K562 (cell line): ENCODE measurements at regions not wholly inside any gene's neighbourhood (a gene's known extent, or its start where the extent isn't known, plus 50 kb on each side); places are given as distances from the start of the nearest gene placed in this dataset.
A peak's percentile ranks its signal among the peaks of the same experiment; 100 is the strongest.

ENCODE experiments used
- ATAC-seq: fragments of 200-7000 bp; cut with Tn5 transposase; 3 replicates; pipeline ENCODE4 v1.9.1; 2020; ENCODE audit warnings: moderate library complexity
- BruUV-seq: library from RNA; stranded (reverse); fragments of 400-500 nt; replicated peaks from 2 replicates; lab custom pipeline; 2021; lab: Mats Ljungman, UMichigan
- CTCF ChIA-PET: fragments of 300-600 bp; formaldehyde crosslinking; extraction: SDS; loops from one replicate; lab custom pipeline; 2021; ENCODE audit warnings: low intra/inter-chr PET ratio; lab: Yijun Ruan, JAX
- POLR2A ChIA-PET: fragments of 300-600, 350-650 bp; sonication (Branson Sonifier 250); formaldehyde crosslinking; extraction: SDS; loops from one replicate; lab custom pipeline; 2021; ENCODE audit warnings: antibody characterized with exemption, inconsistent platforms; lab: Yijun Ruan, JAX
- DNase-seq, 4 experiments: peaks; one replicate each; pipeline versions ENCODE4 v3.0.0 to v3.0.0-alpha.2; 2011 to 2018; ENCODE audit warnings: low spot score in 3 of 4, mixed read lengths in 3 of 4; ENCODE audit errors: extremely low read depth in 1 of 4
- FAIRE-seq: peaks from 2 replicates; lab custom pipeline; 2011; peaks lifted over from hg19 to GRCh38; lab: Jason Lieb, UNC
- H2AFZ ChIP-seq: 2 replicates; pipeline ENCODE4 v1.6.0; 2011; ENCODE audit warnings: low read depth, low read length, control low read depth, inconsistent platforms
- H3K27ac ChIP-seq: fragments of 200-600 bp; 3 replicates; pipeline ENCODE4 v1.8.0; 2011; ENCODE audit warnings: low read depth, mild to moderate bottlenecking, control low read depth, inconsistent platforms, low read length, moderate library complexity, mixed read lengths; ENCODE audit errors: extremely low read depth
- H3K27me3 ChIP-seq, 2 experiments: fragments of 300-600 bp in 1 of 2; 2 replicates in 1 of 2; 3 replicates in 1 of 2; pipeline versions ENCODE4 v1.6.0 to v1.8.0; 2011; ENCODE audit warnings: inconsistent platforms in 2 of 2, low read length in 2 of 2, mild to moderate bottlenecking in 1 of 2, mixed read lengths in 1 of 2, moderate library complexity in 1 of 2; ENCODE audit not compliant: control insufficient read depth in 2 of 2, insufficient read depth in 2 of 2
- H3K36me3 ChIP-seq: fragments of 300-600 bp; 3 replicates; pipeline ENCODE4 v1.8.0; 2011; ENCODE audit warnings: mild to moderate bottlenecking, low read length, inconsistent platforms; ENCODE audit not compliant: control insufficient read depth, insufficient read depth
- H3K4me1 ChIP-seq, 2 experiments: fragments of 200-600 bp in 1 of 2; replicated peaks in 1 of 2; 2 replicates in 1 of 2; 3 replicates in 1 of 2; pipeline versions ENCODE4 v1.5.1 to v1.8.0; 2011; ENCODE audit warnings: inconsistent platforms in 2 of 2, low read length in 2 of 2, mild to moderate bottlenecking in 1 of 2, mixed read lengths in 1 of 2, moderate library complexity in 1 of 2; ENCODE audit not compliant: control insufficient read depth in 2 of 2, insufficient read depth in 2 of 2
- H3K4me2 ChIP-seq: 2 replicates; pipeline ENCODE4 v1.6.1; 2011; ENCODE audit warnings: low read length, control low read depth, inconsistent platforms, mixed read lengths; ENCODE audit not compliant: insufficient read depth
- H3K4me3 ChIP-seq: fragments of 200-600 bp; sonication (generic), shearing (Covaris generic); 2 replicates; pipeline ENCODE4 v1.5.1; 2016; ENCODE audit warnings: control low read depth, inconsistent platforms
- H3K79me2 ChIP-seq: fragments of 200-600 bp; 3 replicates; pipeline ENCODE4 v1.8.0; 2011; ENCODE audit warnings: low read length, inconsistent platforms; ENCODE audit not compliant: control insufficient read depth, insufficient read depth
- H3K9ac ChIP-seq, 2 experiments: 2 replicates each; pipeline versions ENCODE4 v1.6.0 to v1.6.1; 2011; ENCODE audit warnings: low read depth in 2 of 2, low read length in 2 of 2, control low read depth in 1 of 2, inconsistent platforms in 1 of 2, mild to moderate bottlenecking in 1 of 2, mixed read lengths in 1 of 2; ENCODE audit not compliant: insufficient read depth in 1 of 2
- H3K9me1 ChIP-seq: one replicate; pipeline ENCODE4 v1.6.0; 2011; ENCODE audit warnings: inconsistent platforms, mild to moderate bottlenecking, low read length, moderate library complexity; ENCODE audit not compliant: control insufficient read depth, insufficient read depth
- H3K9me3 ChIP-seq: replicated peaks from 2 replicates; pipeline ENCODE4 v1.5.1; 2011; ENCODE audit warnings: low read depth, low read length, inconsistent platforms; ENCODE audit not compliant: control insufficient read depth, insufficient read depth
- H4K20me1 ChIP-seq: replicated peaks from 2 replicates; pipeline ENCODE4 v1.6.1; 2011; ENCODE audit warnings: low read length, inconsistent platforms, mixed read lengths; ENCODE audit not compliant: control insufficient read depth, insufficient read depth
- ATF3 ChIP-seq, 2 experiments: fragments of 450-650 bp in 1 of 2; sonication (generic) in 1 of 2; formaldehyde crosslinking in 1 of 2; IDR thresholded peaks in 1 of 2; conservative IDR thresholded peaks in 1 of 2; 2 replicates each; pipeline versions ENCODE4 v1.6.1 to v1.8.1; 2016 to 2023; ENCODE audit warnings: mild to moderate bottlenecking in 2 of 2, moderate library complexity in 2 of 2, inconsistent platforms in 1 of 2, missing genetic modification reagents in 1 of 2
- DNMT1 ChIP-seq: fragments of 450-650 bp; IDR thresholded peaks from 2 replicates; pipeline ENCODE4 v1.6.1; 2016; ENCODE audit warnings: antibody characterized with exemption, mild to moderate bottlenecking
- GTF2B ChIP-seq: IDR thresholded peaks from 2 replicates; pipeline ENCODE4 v1.6.1; 2011; ENCODE audit not compliant: insufficient read length; ENCODE audit errors: extremely low read depth
- KLF16 ChIP-seq: IDR thresholded peaks from 2 replicates; pipeline ENCODE4 v1.6.1; 2016; ENCODE audit warnings: antibody characterized with exemption
- NCOR1 ChIP-seq: fragments of 450-650 bp; IDR thresholded peaks from 2 replicates; pipeline ENCODE4 v1.6.1; 2016; ENCODE audit warnings: mild to moderate bottlenecking, moderate library complexity
- PPARD ChIP-seq: fragments of 250-450 bp; sonication (Bioruptor Pico); IDR thresholded peaks from 2 replicates; pipeline ENCODE4 v1.8.0; 2022; ENCODE audit warnings: inconsistent platforms, mild to moderate bottlenecking, moderate library complexity
- YBX1 ChIP-seq: fragments of 450-650 bp; IDR thresholded peaks from 2 replicates; pipeline ENCODE4 v1.7.1; 2016; ENCODE audit warnings: mild to moderate bottlenecking
- ZNF655 ChIP-seq: fragments of 250-450 bp; sonication (Bioruptor Pico); IDR thresholded peaks from 2 replicates; pipeline ENCODE4 v1.5.0; 2021
- WGBS: fragments of 100-300 bp; shearing (Covaris generic); methylation state at CpG from one replicate; pipeline ENCODE4 v1.1.6; 2016; ENCODE audit warnings: low coverage, mixed read lengths; ENCODE audit not compliant: insufficient coverage; ENCODE audit errors: missing lambda C conversion rate; 5-methylcytosine and 5-hydroxymethylcytosine counted together
- in situ Hi-C: fragments of 300-500 bp; cut with MboI; formaldehyde crosslinking; loops from 4 replicates; pipeline ENCODE4 v1.15.0; 2018; ENCODE audit warnings: inconsistent platforms, mixed read lengths
- intact Hi-C: fragments of 100-400 bp; cut with micrococcal nuclease; formaldehyde crosslinking; loops from 2 replicates; pipeline ENCODE4 v1.14.2; 2022

- TF ChIP-seq ZNF655 (CRISPR knock-in tag): no peak
- TF ChIP-seq NCOR1: no peak
- TF ChIP-seq ATF3 (IDR thresholded peaks at IDR 0.05): peak; percentile 65
- TF ChIP-seq ATF3 (CRISPR knock-in tag; conservative IDR thresholded peaks at IDR 0.05): no peak
- TF ChIP-seq KLF16: no peak
- no peak for TF ChIP-seq PPARD (CRISPR knock-in tag)
- no peak for TF ChIP-seq GTF2B
These were observed 105.8 kb upstream of the EGFL6 start (continued) for GRCh38 chrX:13463608-13464007.

DNA sequence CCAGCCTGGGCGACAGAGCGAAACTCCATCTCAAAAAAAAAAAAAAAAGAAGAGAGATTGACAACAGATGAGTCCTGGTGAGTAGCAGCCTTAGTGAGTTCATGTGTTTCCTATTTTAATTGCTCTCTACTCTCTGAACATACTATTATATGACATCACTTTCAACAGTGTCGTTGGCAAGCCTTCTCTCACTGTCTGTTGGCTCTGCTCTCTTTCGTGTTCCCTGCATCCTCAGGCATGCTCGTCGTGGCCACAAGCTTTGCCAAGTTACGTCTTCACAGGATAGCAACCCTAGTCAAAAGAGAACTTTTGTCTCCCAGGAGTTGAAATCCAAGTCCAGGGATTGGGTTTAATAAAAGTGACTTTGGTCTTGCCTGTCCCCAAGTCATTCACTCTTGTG, 117.1 kb upstream of the EGFL6 start:
- no peaks in the 10 kb centered on the region for H3K4me1 ChIP-seq
- H2AFZ ChIP-seq: no peak overlapping the region
- H3K9me3 ChIP-seq: no peaks in the 10 kb centered on the region
- intact Hi-C loops: no loop called here
- WGBS: 1% methylated on average over 5 of the region's 7 CpGs
- no peak for ATAC-seq
- TF ChIP-seq YBX1: no peak
- TF ChIP-seq DNMT1: no peak
- TF ChIP-seq, all 486 proteins: peak for 0
- H4K20me1 ChIP-seq: no peaks in the 10 kb centered on the region
- BruUV-seq: no TSS peak
- H3K4me3 ChIP-seq: no peak overlapping the region
- no peaks in the 10 kb centered on the region for H3K79me2 ChIP-seq
- H3K9ac ChIP-seq: no peak overlapping the region
- H3K27ac ChIP-seq: no peak overlapping the region
- H3K4me2 ChIP-seq: no peak overlapping the region
- ChIA-PET CTCF (no interaction called here), POLR2A (interaction anchor here (0.8 kb wide), 1 partner anchor 15 kb away, joined by 3 read pairs; no protein-coding TSS in a partner anchor)
- no peak for FAIRE-seq
- in situ Hi-C loops: no loop called here
- no peak for DNase-seq
- no peaks in the 10 kb centered on the region for H3K9me1 ChIP-seq
- peaks cover 0 to 11% of the 10 kb centered on the region in 2 experiments; a peak in 3 of 5 replicates for H3K27me3 ChIP-seq
- no peaks in the 10 kb centered on the region for H3K36me3 ChIP-seq
